GM23338 (cell line): ENCODE measurements at regions not wholly inside any gene's neighbourhood (a gene's known extent, or its start where the extent isn't known, plus 50 kb on each side); places are given as distances from the start of the nearest gene placed in this dataset.

Source experiments
- CREB1 ChIP-seq: fragments of 250-450 bp; sonication (Bioruptor Pico); IDR thresholded peaks from 2 replicates; pipeline ENCODE4 v1.5.0; 2020; ENCODE audit warnings: low read depth, mild to moderate bottlenecking, moderate library complexity
- CTCF ChIP-seq, 2 experiments: fragments of 200-600 bp in 1 of 2; sonication (generic) in 1 of 2; conservative IDR thresholded peaks; 2 replicates each; pipeline versions ENCODE4 v1.5.1 to v1.6.1; 2016 to 2017; ENCODE audit warnings: antibody characterized with exemption in 2 of 2, low read depth in 2 of 2, mild to moderate bottlenecking in 2 of 2, moderate library complexity in 1 of 2
- ETS1 ChIP-seq: IDR thresholded peaks from 2 replicates; pipeline ENCODE4 v1.6.1; 2016; ENCODE audit warnings: antibody characterized with exemption
- JUNB ChIP-seq: IDR thresholded peaks from one replicate; pipeline ENCODE4 v1.6.1; 2016; ENCODE audit warnings: antibody characterized with exemption; ENCODE audit not compliant: unreplicated experiment
- STAT1 ChIP-seq: IDR thresholded peaks from one replicate; pipeline ENCODE4 v1.6.1; 2016; ENCODE audit warnings: antibody characterized with exemption; ENCODE audit not compliant: unreplicated experiment
- ZNF331 ChIP-seq: fragments of 250-450 bp; sonication (Bioruptor Pico); IDR thresholded peaks from 2 replicates; pipeline ENCODE4 v1.5.0; 2020; ENCODE audit warnings: low read depth, mild to moderate bottlenecking, moderate library complexity
- ZNF462 ChIP-seq: fragments of 250-450 bp; sonication (Bioruptor Pico); IDR thresholded peaks from 2 replicates; pipeline ENCODE4 v1.5.0; 2020; ENCODE audit warnings: mild to moderate bottlenecking, moderate library complexity
- TF ChIP-seq, protein P1 (sequence below): IDR thresholded peaks from one replicate; pipeline ENCODE4 v1.6.1; 2018; ENCODE audit warnings: antibody characterized with exemption; ENCODE audit not compliant: unreplicated experiment

DNA sequence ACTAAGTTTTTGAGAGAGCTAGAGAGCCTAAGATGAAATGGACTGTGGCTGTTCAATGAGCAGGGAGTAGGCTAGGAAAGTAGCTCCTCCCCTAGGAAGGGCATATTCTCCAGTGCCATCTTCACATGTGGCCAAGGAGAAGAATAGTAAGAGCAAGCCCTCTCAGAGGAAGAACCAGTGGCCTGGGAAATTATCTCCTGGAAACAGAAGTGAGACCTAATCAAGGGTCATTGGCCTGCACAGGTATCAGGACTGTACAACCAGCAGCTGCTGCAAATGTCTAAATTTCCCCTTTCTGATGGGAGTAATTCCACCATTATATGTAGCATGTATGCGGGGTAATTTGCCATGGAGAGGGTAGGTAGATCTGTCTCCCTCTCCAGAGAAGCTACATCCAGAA lies 334.8 kb upstream of the RASGEF1B start (continued):
- TF ChIP-seq ZNF462: no peak
- TF ChIP-seq ZNF331 (CRISPR knock-in tag): no peak
- no peak for TF ChIP-seq ETS1
- no peak for TF ChIP-seq CTCF (conservative IDR thresholded peaks at IDR 0.05; ENCODE audit: low read depth in 2 of 2)
- TF ChIP-seq STAT1: no peak
- TF ChIP-seq JUNB: no peak
- TF ChIP-seq CREB1 (CRISPR knock-in tag): no peak
- TF ChIP-seq, protein P1, sequence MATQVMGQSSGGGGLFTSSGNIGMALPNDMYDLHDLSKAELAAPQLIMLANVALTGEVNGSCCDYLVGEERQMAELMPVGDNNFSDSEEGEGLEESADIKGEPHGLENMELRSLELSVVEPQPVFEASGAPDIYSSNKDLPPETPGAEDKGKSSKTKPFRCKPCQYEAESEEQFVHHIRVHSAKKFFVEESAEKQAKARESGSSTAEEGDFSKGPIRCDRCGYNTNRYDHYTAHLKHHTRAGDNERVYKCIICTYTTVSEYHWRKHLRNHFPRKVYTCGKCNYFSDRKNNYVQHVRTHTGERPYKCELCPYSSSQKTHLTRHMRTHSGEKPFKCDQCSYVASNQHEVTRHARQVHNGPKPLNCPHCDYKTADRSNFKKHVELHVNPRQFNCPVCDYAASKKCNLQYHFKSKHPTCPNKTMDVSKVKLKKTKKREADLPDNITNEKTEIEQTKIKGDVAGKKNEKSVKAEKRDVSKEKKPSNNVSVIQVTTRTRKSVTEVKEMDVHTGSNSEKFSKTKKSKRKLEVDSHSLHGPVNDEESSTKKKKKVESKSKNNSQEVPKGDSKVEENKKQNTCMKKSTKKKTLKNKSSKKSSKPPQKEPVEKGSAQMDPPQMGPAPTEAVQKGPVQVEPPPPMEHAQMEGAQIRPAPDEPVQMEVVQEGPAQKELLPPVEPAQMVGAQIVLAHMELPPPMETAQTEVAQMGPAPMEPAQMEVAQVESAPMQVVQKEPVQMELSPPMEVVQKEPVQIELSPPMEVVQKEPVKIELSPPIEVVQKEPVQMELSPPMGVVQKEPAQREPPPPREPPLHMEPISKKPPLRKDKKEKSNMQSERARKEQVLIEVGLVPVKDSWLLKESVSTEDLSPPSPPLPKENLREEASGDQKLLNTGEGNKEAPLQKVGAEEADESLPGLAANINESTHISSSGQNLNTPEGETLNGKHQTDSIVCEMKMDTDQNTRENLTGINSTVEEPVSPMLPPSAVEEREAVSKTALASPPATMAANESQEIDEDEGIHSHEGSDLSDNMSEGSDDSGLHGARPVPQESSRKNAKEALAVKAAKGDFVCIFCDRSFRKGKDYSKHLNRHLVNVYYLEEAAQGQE: no peak
